GM23248 (cell line): ENCODE measurements at regions not wholly inside any gene's neighbourhood (a gene's known extent, or its start where the extent isn't known, plus 50 kb on each side); places are given as distances from the start of the nearest gene placed in this dataset.

Experiments
- DNase-seq: peaks from one replicate; pipeline ENCODE4 v3.0.0-alpha.2; 2015
- H2AFZ ChIP-seq: fragments of 200-600 bp; sonication (generic); 2 replicates; pipeline ENCODE4 v1.6.1; 2016; ENCODE audit warnings: antibody characterized with exemption
- H3F3A ChIP-seq: fragments of 200-600 bp; sonication (generic); 2 replicates; pipeline ENCODE4 v1.6.1; 2016; ENCODE audit warnings: mild to moderate bottlenecking, antibody characterized with exemption, mixed run types; ENCODE audit not compliant: insufficient read depth
- H3K27ac ChIP-seq: fragments of 200-600 bp; sonication (generic); 2 replicates; pipeline ENCODE4 v1.5.1; 2016; ENCODE audit warnings: mild to moderate bottlenecking
- H3K27me3 ChIP-seq: fragments of 200-600 bp; sonication (generic); replicated peaks from 2 replicates; pipeline ENCODE4 v1.6.1; 2016; ENCODE audit warnings: mild to moderate bottlenecking; ENCODE audit not compliant: insufficient read depth
- H3K36me3 ChIP-seq: fragments of 200-600 bp; sonication (generic); 2 replicates; pipeline ENCODE4 v1.6.1; 2016; ENCODE audit warnings: low read depth, mild to moderate bottlenecking
- H3K4me1 ChIP-seq: fragments of 200-600 bp; sonication (generic); 2 replicates; pipeline ENCODE4 v1.6.1; 2016; ENCODE audit warnings: mild to moderate bottlenecking; ENCODE audit not compliant: insufficient read depth
- H3K4me2 ChIP-seq: fragments of 200-600 bp; sonication (generic); one replicate; pipeline ENCODE4 v1.6.1; 2016; ENCODE audit warnings: mild to moderate bottlenecking; ENCODE audit not compliant: unreplicated experiment
- H3K4me3 ChIP-seq: fragments of 200-600 bp; sonication (generic); 2 replicates; pipeline ENCODE4 v1.5.1; 2016; ENCODE audit warnings: mild to moderate bottlenecking
- H3K79me2 ChIP-seq: fragments of 200-600 bp; sonication (generic); 2 replicates; pipeline ENCODE4 v1.6.1; 2016; ENCODE audit warnings: mild to moderate bottlenecking; ENCODE audit not compliant: insufficient read depth
- H3K9ac ChIP-seq: fragments of 200-600 bp; sonication (generic); 2 replicates; pipeline ENCODE4 v1.6.1; 2016; ENCODE audit warnings: mild to moderate bottlenecking
- H3K9me2 ChIP-seq: fragments of 200-600 bp; sonication (generic); 2 replicates; pipeline ENCODE4 v1.6.1; 2016; ENCODE audit warnings: mixed run types, mild to moderate bottlenecking, moderate library complexity; ENCODE audit not compliant: insufficient read depth
- H3K9me3 ChIP-seq: fragments of 200-600 bp; sonication (generic); one replicate; pipeline ENCODE4 v1.6.1; 2017; ENCODE audit warnings: low read depth
- H4K20me1 ChIP-seq: fragments of 200-600 bp; sonication (generic); 2 replicates; pipeline ENCODE4 v1.6.0; 2016; ENCODE audit not compliant: insufficient read depth
- EZH2 ChIP-seq: fragments of 200-600 bp; sonication (generic); IDR thresholded peaks from 2 replicates; pipeline ENCODE4 v1.6.1; 2018; ENCODE audit warnings: antibody characterized with exemption, mild to moderate bottlenecking; ENCODE audit not compliant: insufficient read depth, poor library complexity, severe bottlenecking
- EZH2phosphoT487 ChIP-seq: fragments of 200-600 bp; sonication (generic); IDR thresholded peaks from 2 replicates; pipeline ENCODE4 v1.6.1; 2018; ENCODE audit warnings: antibody characterized with exemption, moderate library complexity, mild to moderate bottlenecking, low read depth; ENCODE audit not compliant: insufficient read depth
- WGBS, 2 experiments: methylation state at CpG; one replicate each; pipeline ENCODE4 v1.1.6; 2015 to 2017; ENCODE audit warnings: low lambda C conversion rate in 2 of 2, low coverage in 1 of 2; ENCODE audit errors: missing lambda C conversion rate in 2 of 2; 5-methylcytosine and 5-hydroxymethylcytosine counted together
- in situ Hi-C: fragments of 300-500 bp; cut with MboI; formaldehyde crosslinking; loops from 2 replicates; pipeline ENCODE4 v1.15.0; 2020

DNA sequence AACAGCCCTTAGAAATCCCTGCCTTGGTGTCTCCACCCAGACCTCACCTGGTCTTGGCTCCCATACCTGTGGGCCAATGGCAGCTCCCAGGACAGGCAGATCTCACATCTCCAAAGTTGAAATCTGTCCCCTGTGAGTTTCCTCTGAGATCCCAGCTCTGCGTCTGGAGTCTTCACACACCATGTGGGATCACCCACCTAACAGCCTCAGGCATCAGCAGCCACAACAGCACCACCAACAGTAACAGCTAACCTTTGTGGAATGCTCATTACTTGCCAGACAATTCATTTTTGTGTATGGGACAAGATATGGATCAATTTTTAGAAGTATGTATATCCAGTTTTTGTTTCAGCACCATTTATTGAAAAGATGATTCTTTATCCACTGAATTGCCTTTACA is 523.2 kb downstream of the MATN1 start:
- Histone ChIP-seq H3F3A (no peaks in the 10 kb centered on the region), H3K27ac (no peak overlapping the region)
- 47 to 50% methylated on average over 1 of the region's 1 CpG for WGBS, 2 experiments

DNA sequence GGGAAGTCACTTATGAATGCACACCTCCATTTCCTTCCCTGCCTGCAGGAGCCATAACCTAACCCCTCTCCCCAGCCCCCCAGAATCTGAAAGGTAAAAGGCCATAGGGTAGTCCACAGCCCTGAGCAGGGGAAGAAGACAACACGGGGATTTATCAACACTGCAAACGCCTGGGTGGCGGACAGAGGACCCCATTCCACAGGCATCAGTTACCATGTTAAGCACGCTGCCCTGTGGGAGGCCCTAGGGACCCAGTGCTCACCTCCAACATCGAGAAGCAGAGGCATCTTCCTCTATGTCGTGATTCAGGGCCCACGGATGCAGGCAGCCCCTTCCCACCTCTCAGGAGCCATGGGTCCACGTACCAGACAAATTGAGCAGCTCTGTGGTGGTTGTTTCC is 523.8 kb downstream of the MATN1 start:
- DNase-seq: no peak
- Histone ChIP-seq H3K4me3 (no peak overlapping the region), H3K27me3 (no peaks in the 10 kb centered on the region), H3K79me2 (no peaks in the 10 kb centered on the region), H3K9me2 (no peaks in the 10 kb centered on the region), H3K36me3 (no peaks in the 10 kb centered on the region), H3F3A (no peaks in the 10 kb centered on the region), H3K9me3 (peaks cover 3% of the 10 kb centered on the region), H4K20me1 (no peaks in the 10 kb centered on the region), H3K4me1 (peaks cover 9% of the 10 kb centered on the region), H2AFZ (no peak overlapping the region), H3K4me2 (no peak overlapping the region), H3K27ac (no peak overlapping the region), H3K9ac (no peak overlapping the region)
- TF ChIP-seq EZH2phosphoT487 (no peak), EZH2 (no peak)
- WGBS, 2 experiments: 38% methylated on average over 8 of the region's 8 CpGs
- in situ Hi-C loops: no loop called here

More for the DNA sequence above, 523.2 kb downstream of the MATN1 start:
- DNase-seq: peak; percentile 25
- in situ Hi-C loops: no loop called here
- Histone ChIP-seq H3K4me2 (no peak overlapping the region), H3K4me3 (no peak overlapping the region), H4K20me1 (no peaks in the 10 kb centered on the region), H3K9me3 (peaks cover 3% of the 10 kb centered on the region), H2AFZ (no peak overlapping the region), H3K9ac (no peak overlapping the region), H3K27me3 (no peaks in the 10 kb centered on the region), H3K36me3 (no peaks in the 10 kb centered on the region), H3K9me2 (no peaks in the 10 kb centered on the region), H3K4me1 (peaks cover 9% of the 10 kb centered on the region), H3K79me2 (no peaks in the 10 kb centered on the region)
- TF ChIP-seq EZH2phosphoT487 (no peak), EZH2 (no peak)

- Histone ChIP-seq H3K79me2 (no peaks in the 10 kb centered on the region), H3K27ac (no peak overlapping the region), H3F3A (no peaks in the 10 kb centered on the region), H2AFZ (no peak overlapping the region), H3K9ac (no peak overlapping the region), H3K4me1 (peaks cover 9% of the 10 kb centered on the region), H4K20me1 (no peaks in the 10 kb centered on the region), H3K4me3 (no peak overlapping the region), H3K36me3 (no peaks in the 10 kb centered on the region), H3K4me2 (no peak overlapping the region), H3K9me3 (peaks cover 3% of the 10 kb centered on the region), H3K9me2 (no peaks in the 10 kb centered on the region), H3K27me3 (no peaks in the 10 kb centered on the region)
- no peak for DNase-seq
- in situ Hi-C loops: no loop called here
- 36 to 45% methylated on average over 6 of the region's 6 CpGs for WGBS, 2 experiments
- TF ChIP-seq EZH2 (no peak), EZH2phosphoT487 (no peak)
Measured at GRCh38 chr1:30198795-30199403, 524.5 kb downstream of the MATN1 start.

DNA sequence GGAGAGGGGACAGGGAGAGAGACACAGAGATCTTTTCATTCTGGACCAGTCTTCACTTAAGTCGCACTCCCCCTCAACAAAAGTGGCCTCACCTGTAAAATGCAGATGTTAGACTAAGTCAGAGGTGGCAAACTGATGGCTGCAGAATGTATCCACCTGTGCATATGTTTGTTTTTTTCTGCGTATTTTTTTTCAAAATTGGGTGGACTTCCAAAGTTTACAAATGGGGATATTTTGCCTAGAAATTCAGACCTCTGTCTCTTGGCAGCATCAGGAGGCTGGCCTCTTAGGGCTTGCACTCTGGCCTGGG is 525.0 kb downstream of the MATN1 start:
- Histone ChIP-seq H3K79me2 (no peaks in the 10 kb centered on the region), H3K9ac (no peak overlapping the region), H3K27ac (no peak overlapping the region), H3K27me3 (no peaks in the 10 kb centered on the region), H3K4me3 (no peak overlapping the region), H3K9me2 (no peaks in the 10 kb centered on the region), H4K20me1 (no peaks in the 10 kb centered on the region), H3F3A (no peaks in the 10 kb centered on the region), H3K36me3 (no peaks in the 10 kb centered on the region), H2AFZ (no peak overlapping the region), H3K4me2 (no peak overlapping the region), H3K9me3 (peaks cover 3% of the 10 kb centered on the region), H3K4me1 (peaks cover 9% of the 10 kb centered on the region)
- TF ChIP-seq EZH2phosphoT487: no peak
- TF ChIP-seq EZH2: no peak
- DNase-seq: no peak
- in situ Hi-C loops: no loop called here
- WGBS, 2 experiments: 38 to 53% methylated on average over 2 of the region's 2 CpGs
